ENCODE measurements at regions not wholly inside any gene's neighbourhood (a gene's known extent, or its start where the extent isn't known, plus 50 kb on each side); places are given as distances from the start of the nearest gene placed in this dataset.
A peak's percentile ranks its signal among the peaks of the same experiment; 100 is the strongest.
"Not testable (repeated sequence)": the region's sequence is repeated elsewhere in the genome, so short reads cannot be mapped to it uniquely, and the experiment has no call there.

DNA sequence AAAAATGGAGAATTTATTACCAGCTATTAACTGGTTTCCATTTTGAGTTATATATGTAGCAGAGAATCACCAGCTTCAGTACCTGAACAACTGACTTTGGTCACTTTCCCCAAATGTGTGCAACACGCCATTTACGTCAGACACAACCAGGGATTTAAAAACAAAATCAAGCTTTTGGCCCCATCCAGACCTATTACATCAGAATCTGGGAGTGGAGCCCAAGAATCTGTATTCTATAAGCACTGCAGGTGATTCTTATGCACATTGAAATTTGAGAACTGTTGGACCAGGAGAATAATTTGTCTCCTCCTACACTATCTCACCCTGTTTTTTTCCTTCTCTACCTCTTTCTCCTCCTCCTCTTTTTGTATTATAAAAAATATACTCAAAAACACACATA, 295.9 kb downstream of the PRELID2 start:
- H3K4me1 ChIP-seq (ENCODE audit: control insufficient read depth, insufficient read depth, low read length), result peaks cover 4% of the 10 kb centered on the region
- DNase-seq (ENCODE audit: low read depth), result no peak
- H3K4me3 ChIP-seq (ENCODE audit: low read length), result no peak overlapping the region
- H3K27me3 ChIP-seq (replicated peaks; ENCODE audit: control insufficient read depth, insufficient read depth, low read length), result no peaks in the 10 kb centered on the region
- peaks cover 13% of the 10 kb centered on the region for H3K9me3 ChIP-seq (ENCODE audit: control insufficient read depth, low read length)
- H3K36me3 ChIP-seq (ENCODE audit: control insufficient read depth, insufficient read depth, low read length, severe bottlenecking), result no peaks in the 10 kb centered on the region
- H3K9ac ChIP-seq (ENCODE audit: low read length), result no peak overlapping the region

DNA sequence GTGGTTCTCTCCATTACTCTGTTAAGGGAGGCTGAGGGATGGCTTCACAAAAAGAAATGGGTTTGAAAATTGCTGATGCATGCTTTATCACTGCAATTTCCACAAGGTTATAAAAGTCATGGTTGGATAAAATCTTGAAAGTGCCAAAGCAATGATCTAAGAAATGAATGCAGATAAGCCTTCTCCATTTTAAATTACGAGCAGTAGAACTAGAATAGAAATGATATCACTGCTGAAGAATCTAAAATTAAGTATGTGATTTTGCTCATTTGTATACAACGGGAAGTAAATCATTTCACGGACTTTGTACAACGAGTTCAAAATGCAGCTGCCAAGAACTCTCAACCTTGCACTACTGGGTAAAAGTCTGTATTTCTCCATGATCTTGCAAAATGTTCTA, 299.0 kb downstream of the PRELID2 start:
- DNase-seq (ENCODE audit: low read depth), result peak; percentile 7
- H3K27me3 ChIP-seq (replicated peaks; ENCODE audit: control insufficient read depth, insufficient read depth, low read length), result no peaks in the 10 kb centered on the region
- H3K9me3 ChIP-seq (ENCODE audit: control insufficient read depth, low read length), result peaks cover 13% of the 10 kb centered on the region
- H3K9ac ChIP-seq (ENCODE audit: low read length), result peak overlapping the region; percentile 13
- H3K4me1 ChIP-seq (ENCODE audit: control insufficient read depth, insufficient read depth, low read length), result peaks cover 11% of the 10 kb centered on the region
- H3K36me3 ChIP-seq (ENCODE audit: control insufficient read depth, insufficient read depth, low read length, severe bottlenecking), result no peaks in the 10 kb centered on the region
- peak overlapping the region; percentile 38 for H3K4me3 ChIP-seq (ENCODE audit: low read length)

DNA sequence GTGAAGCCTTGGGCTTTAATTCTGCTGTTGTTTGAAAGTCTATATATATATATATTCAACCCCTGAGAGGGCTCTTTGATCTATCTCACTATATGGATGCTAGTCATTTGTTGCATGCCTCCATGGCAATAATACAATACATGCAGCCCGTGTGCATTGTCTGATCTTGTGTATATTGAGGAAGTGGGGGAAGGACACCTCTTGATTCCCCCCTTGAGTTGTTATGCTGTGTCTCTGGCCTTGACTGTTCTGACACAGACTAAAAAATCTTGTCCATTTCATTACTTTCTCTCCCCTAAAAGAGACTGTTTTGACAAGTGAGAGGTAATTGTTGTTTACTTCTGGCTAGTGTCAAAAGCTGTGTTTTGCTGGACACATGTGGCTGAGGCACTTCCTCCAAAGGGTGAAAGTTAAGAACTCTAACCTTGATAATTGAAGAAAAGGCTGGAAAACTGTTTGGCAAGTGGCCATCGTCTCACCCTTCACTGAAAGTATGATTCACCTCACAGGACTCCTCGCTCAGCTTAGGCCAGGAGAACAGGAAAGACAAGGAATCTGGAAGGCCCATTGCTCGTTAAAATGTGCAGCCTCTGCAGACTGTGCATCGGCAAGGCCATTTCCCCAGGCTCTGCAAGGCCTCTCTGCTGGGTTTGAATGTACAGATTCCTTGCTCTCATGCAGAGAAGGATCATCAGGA, 304.0 kb downstream of the PRELID2 start:
- no peaks in the 10 kb centered on the region for H3K9me3 ChIP-seq (ENCODE audit: control insufficient read depth, low read length)
- no peak overlapping the region for H3K4me3 ChIP-seq (ENCODE audit: low read length)
- peaks cover 8% of the 10 kb centered on the region for H3K4me1 ChIP-seq (ENCODE audit: control insufficient read depth, insufficient read depth, low read length)
- no peaks in the 10 kb centered on the region for H3K27me3 ChIP-seq (replicated peaks; ENCODE audit: control insufficient read depth, insufficient read depth, low read length)
- DNase-seq (ENCODE audit: low read depth), result peak; percentile 66
- no peak overlapping the region for H3K9ac ChIP-seq (ENCODE audit: low read length)
- no peaks in the 10 kb centered on the region for H3K36me3 ChIP-seq (ENCODE audit: control insufficient read depth, insufficient read depth, low read length, severe bottlenecking)

DNA sequence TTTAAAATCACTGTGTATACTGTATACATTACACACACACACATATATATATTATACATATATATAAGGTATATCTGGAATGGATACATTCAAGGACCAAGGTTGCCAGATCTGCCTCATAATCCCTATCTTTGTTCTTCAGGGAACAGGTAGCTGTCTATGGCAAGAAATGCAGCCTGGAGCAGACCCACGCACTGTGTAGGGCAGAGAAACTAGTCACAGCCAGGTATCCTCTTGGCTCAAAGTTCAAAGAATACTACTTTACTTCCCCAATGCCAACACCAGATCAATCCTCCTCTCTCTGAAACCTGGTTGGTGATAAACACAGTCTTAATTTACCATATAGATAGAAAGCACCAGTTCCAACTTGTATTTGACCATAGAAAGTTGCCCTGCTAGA, 313.6 kb downstream of the PRELID2 start:
- Histone ChIP-seq H3K36me3 (ENCODE audit: control insufficient read depth, insufficient read depth, low read length, severe bottlenecking) (no peaks in the 10 kb centered on the region), H3K9ac (ENCODE audit: low read length) (no peak overlapping the region), H3K27me3 (replicated peaks; ENCODE audit: control insufficient read depth, insufficient read depth, low read length) (no peaks in the 10 kb centered on the region), H3K9me3 (ENCODE audit: control insufficient read depth, low read length) (no peaks in the 10 kb centered on the region), H3K4me1 (ENCODE audit: control insufficient read depth, insufficient read depth, low read length) (no peaks in the 10 kb centered on the region), H3K4me3 (ENCODE audit: low read length) (no peak overlapping the region)
- no peak for DNase-seq (ENCODE audit: low read depth)

DNA sequence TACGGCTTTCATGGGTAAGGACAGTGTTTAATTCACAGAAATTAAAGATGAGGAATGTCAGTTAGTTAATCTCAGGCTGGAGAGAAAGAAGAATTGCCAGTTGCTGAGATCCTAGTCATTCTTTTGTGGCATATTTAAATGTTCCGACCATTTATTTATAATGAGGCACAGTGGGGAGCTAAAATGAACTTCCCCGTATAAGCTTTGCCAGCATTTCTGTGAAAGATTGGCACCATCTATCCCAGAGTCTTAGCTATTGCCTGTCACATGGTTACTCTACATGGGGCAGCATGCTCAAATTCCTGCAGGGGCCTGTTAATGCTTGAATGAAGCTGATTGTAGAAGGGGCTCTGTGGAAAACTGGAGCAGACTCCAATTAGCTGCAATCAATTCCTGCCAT, 314.1 kb downstream of the PRELID2 start:
- H3K9ac ChIP-seq (ENCODE audit: low read length), result no peak overlapping the region
- no peaks in the 10 kb centered on the region for H3K36me3 ChIP-seq (ENCODE audit: control insufficient read depth, insufficient read depth, low read length, severe bottlenecking)
- no peaks in the 10 kb centered on the region for H3K4me1 ChIP-seq (ENCODE audit: control insufficient read depth, insufficient read depth, low read length)
- no peaks in the 10 kb centered on the region for H3K27me3 ChIP-seq (replicated peaks; ENCODE audit: control insufficient read depth, insufficient read depth, low read length)
- H3K4me3 ChIP-seq (ENCODE audit: low read length), result no peak overlapping the region
- DNase-seq (ENCODE audit: low read depth), result no peak
- H3K9me3 ChIP-seq (ENCODE audit: control insufficient read depth, low read length), result no peaks in the 10 kb centered on the region

DNA sequence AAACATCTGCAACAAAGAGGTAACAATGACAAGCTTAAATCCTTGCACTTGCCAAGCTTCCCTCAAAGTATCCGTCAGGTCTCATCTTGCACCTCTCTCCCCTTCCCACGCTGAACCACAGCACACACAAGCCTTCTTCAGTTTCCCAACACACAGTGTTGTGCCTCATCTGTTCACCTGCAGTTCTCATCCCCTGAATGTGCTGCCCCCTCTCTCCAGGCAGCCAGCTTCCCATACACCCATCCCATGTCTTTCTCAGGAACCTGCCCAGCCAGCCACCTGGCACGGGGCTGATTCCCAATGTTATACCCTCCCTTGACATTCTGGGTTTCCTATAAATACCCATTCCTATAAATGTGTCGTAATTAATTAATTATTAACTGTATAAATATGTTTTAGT, 314.8 kb downstream of the PRELID2 start:
- Histone ChIP-seq H3K4me3 (ENCODE audit: low read length) (no peak overlapping the region), H3K9ac (ENCODE audit: low read length) (no peak overlapping the region), H3K27me3 (replicated peaks; ENCODE audit: control insufficient read depth, insufficient read depth, low read length) (no peaks in the 10 kb centered on the region), H3K9me3 (ENCODE audit: control insufficient read depth, low read length) (no peaks in the 10 kb centered on the region), H3K36me3 (ENCODE audit: control insufficient read depth, insufficient read depth, low read length, severe bottlenecking) (no peaks in the 10 kb centered on the region), H3K4me1 (ENCODE audit: control insufficient read depth, insufficient read depth, low read length) (no peaks in the 10 kb centered on the region)
- DNase-seq (ENCODE audit: low read depth), result no peak

DNA sequence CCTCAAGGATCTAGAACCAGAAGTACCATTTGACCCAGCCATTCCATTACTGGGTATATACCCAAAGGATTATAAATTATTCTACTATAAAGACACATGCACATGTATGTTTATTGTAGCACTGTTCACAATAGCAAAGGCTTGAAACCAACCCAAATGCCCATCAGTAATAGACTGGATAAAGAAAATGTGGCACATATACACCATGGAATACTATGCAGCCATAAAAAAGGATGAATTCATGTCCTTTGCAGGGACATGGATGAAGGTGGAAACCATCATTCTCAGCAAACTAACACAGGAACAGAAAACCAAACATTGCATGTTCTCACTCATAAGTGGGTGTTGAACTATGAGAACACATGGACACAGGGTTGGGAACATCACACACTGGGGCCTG, 317.6 kb downstream of the PRELID2 start:
- H3K4me3 ChIP-seq (ENCODE audit: low read length); H3K9me3 ChIP-seq (ENCODE audit: control insufficient read depth, low read length); H3K9ac ChIP-seq (ENCODE audit: low read length); H3K4me1 ChIP-seq (ENCODE audit: control insufficient read depth, insufficient read depth, low read length); H3K36me3 ChIP-seq (ENCODE audit: control insufficient read depth, insufficient read depth, low read length, severe bottlenecking); DNase-seq (ENCODE audit: low read depth); H3K27me3 ChIP-seq (replicated peaks; ENCODE audit: control insufficient read depth, insufficient read depth, low read length): not testable (repeated sequence)

DNA sequence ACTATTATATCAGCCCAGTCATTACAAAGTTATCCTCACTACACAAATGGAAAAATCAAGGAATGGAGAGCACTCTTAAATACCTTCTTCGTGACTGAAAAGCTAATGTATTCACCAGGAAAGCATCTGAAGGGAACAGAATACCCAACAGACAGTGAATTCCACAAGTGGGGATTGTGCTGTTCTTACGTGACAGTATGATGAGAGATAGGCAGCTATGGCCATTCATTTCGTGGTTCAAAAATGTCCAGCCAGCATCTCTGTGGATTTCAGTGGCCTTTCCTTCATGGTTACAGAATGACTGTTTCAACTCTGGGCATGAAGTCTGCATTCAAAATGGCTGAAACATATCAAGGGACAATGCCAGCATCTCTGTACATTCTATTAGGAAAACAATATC, 323.8 kb downstream of the PRELID2 start:
- Histone ChIP-seq H3K9ac (ENCODE audit: low read length) (no peak overlapping the region), H3K9me3 (ENCODE audit: control insufficient read depth, low read length) (no peaks in the 10 kb centered on the region), H3K36me3 (ENCODE audit: control insufficient read depth, insufficient read depth, low read length, severe bottlenecking) (no peaks in the 10 kb centered on the region), H3K27me3 (replicated peaks; ENCODE audit: control insufficient read depth, insufficient read depth, low read length) (no peaks in the 10 kb centered on the region), H3K4me3 (ENCODE audit: low read length) (no peak overlapping the region), H3K4me1 (ENCODE audit: control insufficient read depth, insufficient read depth, low read length) (peaks cover 20% of the 10 kb centered on the region)
- DNase-seq (ENCODE audit: low read depth), result no peak

DNA sequence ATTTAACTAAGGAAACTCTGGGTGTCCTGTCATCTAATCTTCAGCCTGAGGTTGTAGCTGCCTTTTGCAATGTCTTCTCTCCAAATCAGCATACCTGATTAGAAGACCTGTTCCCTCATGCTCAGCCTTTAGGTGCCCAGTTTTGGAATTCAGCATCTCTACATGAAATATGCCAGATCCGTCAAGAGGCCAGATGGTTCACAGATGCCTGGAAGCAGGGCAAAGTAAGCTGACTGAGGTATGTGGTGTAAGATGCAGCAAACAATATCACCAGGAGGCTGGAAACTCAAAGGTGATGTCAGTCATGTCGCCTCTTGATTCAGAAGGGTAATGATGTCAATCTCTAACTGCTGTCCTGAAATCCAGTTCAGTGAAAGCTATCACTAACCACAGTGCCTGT, 324.4 kb downstream of the PRELID2 start:
- H3K4me1 ChIP-seq (ENCODE audit: control insufficient read depth, insufficient read depth, low read length), result peaks cover 20% of the 10 kb centered on the region
- H3K36me3 ChIP-seq (ENCODE audit: control insufficient read depth, insufficient read depth, low read length, severe bottlenecking), result no peaks in the 10 kb centered on the region
- no peak overlapping the region for H3K4me3 ChIP-seq (ENCODE audit: low read length)
- H3K27me3 ChIP-seq (replicated peaks; ENCODE audit: control insufficient read depth, insufficient read depth, low read length), result no peaks in the 10 kb centered on the region
- no peak for DNase-seq (ENCODE audit: low read depth)
- no peak overlapping the region for H3K9ac ChIP-seq (ENCODE audit: low read length)
- H3K9me3 ChIP-seq (ENCODE audit: control insufficient read depth, low read length), result no peaks in the 10 kb centered on the region

DNA sequence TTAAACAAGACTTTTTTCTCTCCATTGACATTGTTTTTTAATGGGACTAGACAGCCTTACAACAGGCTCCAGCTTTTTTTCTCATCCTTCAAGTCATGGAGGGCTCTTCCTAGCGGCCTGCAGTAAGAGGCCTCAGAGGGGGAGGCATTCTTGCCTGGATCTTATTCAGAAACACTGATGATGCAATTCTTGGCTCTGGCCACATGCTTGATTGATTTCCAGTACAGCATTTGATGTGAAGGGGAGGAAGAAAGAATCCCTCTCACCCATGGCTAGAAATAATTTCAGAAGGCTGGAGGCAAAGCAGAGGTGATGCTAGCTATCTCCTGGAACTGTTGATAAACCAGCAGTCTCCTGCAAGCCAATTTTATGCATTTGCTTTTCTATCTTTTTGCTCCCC, 324.8 kb downstream of the PRELID2 start:
- Histone ChIP-seq H3K27me3 (replicated peaks; ENCODE audit: control insufficient read depth, insufficient read depth, low read length) (no peaks in the 10 kb centered on the region), H3K9me3 (ENCODE audit: control insufficient read depth, low read length) (no peaks in the 10 kb centered on the region), H3K36me3 (ENCODE audit: control insufficient read depth, insufficient read depth, low read length, severe bottlenecking) (no peaks in the 10 kb centered on the region), H3K9ac (ENCODE audit: low read length) (no peak overlapping the region), H3K4me1 (ENCODE audit: control insufficient read depth, insufficient read depth, low read length) (peaks cover 20% of the 10 kb centered on the region), H3K4me3 (ENCODE audit: low read length) (no peak overlapping the region)
- DNase-seq (ENCODE audit: low read depth), result peak; percentile 72

DNA sequence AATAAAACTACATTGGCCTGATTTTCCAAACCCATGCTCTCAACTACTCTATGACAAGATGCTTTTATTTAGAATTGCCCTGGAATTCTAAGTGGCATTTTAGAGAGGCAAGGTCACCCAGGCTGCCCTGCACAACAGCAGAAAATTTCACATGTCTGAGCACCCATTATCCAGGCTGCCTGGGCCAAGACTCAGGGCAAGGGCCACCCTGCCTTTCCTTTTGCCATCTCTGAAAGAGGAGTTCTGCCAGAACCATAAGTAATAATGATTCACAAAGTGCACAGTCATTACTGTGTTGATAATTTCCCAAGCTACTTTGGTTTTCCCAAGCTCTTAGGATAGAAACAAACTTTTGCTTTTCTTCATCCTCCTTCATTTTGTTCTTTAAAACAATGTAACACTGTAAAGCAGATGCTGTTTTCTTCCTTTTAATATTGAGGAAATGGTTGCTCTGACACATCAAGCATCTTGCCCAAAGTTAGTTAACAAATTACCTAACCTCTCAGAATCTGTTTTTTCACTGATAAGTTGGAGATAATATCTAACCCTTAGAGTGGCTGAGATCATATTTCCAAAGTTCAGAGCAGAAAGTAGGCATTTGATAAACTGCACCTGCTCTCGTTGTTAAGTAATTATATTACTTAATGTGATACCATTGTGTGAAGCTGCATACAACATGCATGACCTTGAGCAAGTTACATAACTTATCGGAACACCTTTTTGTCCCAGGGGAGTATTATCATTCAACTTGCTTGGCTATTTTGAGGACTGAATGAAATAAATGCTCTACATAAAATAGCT, 325.6 kb downstream of the PRELID2 start:
- Histone ChIP-seq H3K36me3 (ENCODE audit: control insufficient read depth, insufficient read depth, low read length, severe bottlenecking) (no peaks in the 10 kb centered on the region), H3K9ac (ENCODE audit: low read length) (peak overlapping the region; percentile 22), H3K9me3 (ENCODE audit: control insufficient read depth, low read length) (no peaks in the 10 kb centered on the region), H3K4me3 (ENCODE audit: low read length) (no peak overlapping the region), H3K27me3 (replicated peaks; ENCODE audit: control insufficient read depth, insufficient read depth, low read length) (no peaks in the 10 kb centered on the region), H3K4me1 (ENCODE audit: control insufficient read depth, insufficient read depth, low read length) (peaks cover 20% of the 10 kb centered on the region)
- no peak for DNase-seq (ENCODE audit: low read depth)
